ENCODE measurements at regions not wholly inside any gene's neighbourhood (a gene's known extent, or its start where the extent isn't known, plus 50 kb on each side); places are given as distances from the start of the nearest gene placed in this dataset.

DNA sequence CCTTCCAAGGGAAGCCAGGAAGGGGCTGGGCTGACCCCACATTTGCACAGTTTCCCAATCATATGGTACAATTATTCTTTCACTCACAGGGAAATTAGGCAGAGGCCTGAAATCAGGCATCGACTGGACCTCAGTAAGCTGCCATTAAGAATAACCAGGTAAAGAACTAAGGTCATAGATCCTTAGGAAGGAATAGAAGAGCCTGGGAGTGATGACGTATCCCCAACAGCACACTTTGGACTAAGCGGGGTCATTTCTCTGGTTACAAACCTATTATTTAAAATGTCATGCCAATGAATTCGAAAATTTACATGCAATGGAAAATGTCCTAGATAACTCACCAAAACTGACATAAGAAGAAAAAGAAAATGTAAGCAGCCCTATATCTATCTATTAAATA is 118.2 kb downstream of the BRD1 start:
- Histone ChIP-seq H3K27ac (no peak overlapping the region), H3K27me3 (peaks cover 3% of the 10 kb centered on the region), H3K4me3 (no peak overlapping the region), H3K9me3 (ENCODE audit: low read depth) (no peaks in the 10 kb centered on the region), H3K36me3 (no peaks in the 10 kb centered on the region), H3K4me1 (ENCODE audit: low read depth) (no peaks in the 10 kb centered on the region)
- no peak for DNase-seq (ENCODE audit: low read depth in 1 of 2, low spot score in 1 of 2)
- TF ChIP-seq CTCF (IDR thresholded peaks at IDR 0.05; ENCODE audit: low read depth, low read length): no peak

GRCh38 chr22:49705972-49706352 is 121.7 kb downstream of the BRD1 start:
- Histone ChIP-seq H3K9me3 (ENCODE audit: low read depth) (no peaks in the 10 kb centered on the region), H3K27ac (no peak overlapping the region), H3K4me3 (no peak overlapping the region), H3K36me3 (no peaks in the 10 kb centered on the region), H3K27me3 (no peaks in the 10 kb centered on the region), H3K4me1 (ENCODE audit: low read depth) (no peaks in the 10 kb centered on the region)
- no peak for DNase-seq (ENCODE audit: low read depth in 1 of 2, low spot score in 1 of 2)
- no peak for TF ChIP-seq CTCF (IDR thresholded peaks at IDR 0.05; ENCODE audit: low read depth, low read length)

- H3K4me3 ChIP-seq: no peak overlapping the region
- no peaks in the 10 kb centered on the region for H3K36me3 ChIP-seq
- H3K27ac ChIP-seq: no peak overlapping the region
- DNase-seq (ENCODE audit: low read depth in 1 of 2, low spot score in 1 of 2): no peak
- H3K27me3 ChIP-seq: no peaks in the 10 kb centered on the region
- no peaks in the 10 kb centered on the region for H3K4me1 ChIP-seq (ENCODE audit: low read depth)
- TF ChIP-seq CTCF (IDR thresholded peaks at IDR 0.05; ENCODE audit: low read depth, low read length): no peak
- H3K9me3 ChIP-seq (ENCODE audit: low read depth): no peaks in the 10 kb centered on the region
These were observed 122.3 kb downstream of the BRD1 start for GRCh38 chr22:49705216-49705971.

- Histone ChIP-seq H3K27me3 (no peaks in the 10 kb centered on the region), H3K9me3 (ENCODE audit: low read depth) (no peaks in the 10 kb centered on the region), H3K27ac (no peak overlapping the region), H3K4me1 (ENCODE audit: low read depth) (no peaks in the 10 kb centered on the region), H3K4me3 (no peak overlapping the region), H3K36me3 (no peaks in the 10 kb centered on the region)
- no peak for TF ChIP-seq CTCF (IDR thresholded peaks at IDR 0.05; ENCODE audit: low read depth, low read length)
- DNase-seq (ENCODE audit: low read depth in 1 of 2, low spot score in 1 of 2): peak in 1 of 2 donors; percentile 8
These were observed 123.1 kb downstream of the BRD1 start for GRCh38 chr22:49704345-49705215.

- Histone ChIP-seq H3K27ac (no peak overlapping the region), H3K4me1 (ENCODE audit: low read depth) (no peaks in the 10 kb centered on the region), H3K9me3 (ENCODE audit: low read depth) (no peaks in the 10 kb centered on the region), H3K4me3 (no peak overlapping the region), H3K36me3 (no peaks in the 10 kb centered on the region), H3K27me3 (no peaks in the 10 kb centered on the region)
- no peak for TF ChIP-seq CTCF (IDR thresholded peaks at IDR 0.05; ENCODE audit: low read depth, low read length)
- DNase-seq (ENCODE audit: low read depth in 1 of 2, low spot score in 1 of 2): no peak
These were observed 123.7 kb downstream of the BRD1 start for GRCh38 chr22:49703990-49704344.
